Naive thymus-derived CD8-positive, alpha-beta T cell (primary cell): ENCODE measurements at regions not wholly inside any gene's neighbourhood (a gene's known extent, or its start where the extent isn't known, plus 50 kb on each side); places are given as distances from the start of the nearest gene placed in this dataset.
"Not testable (repeated sequence)": the region's sequence is repeated elsewhere in the genome, so short reads cannot be mapped to it uniquely, and the experiment has no call there.

Experiments used
- ATAC-seq, 2 donors: fragments of 150-1000 bp; cut with Tn5 transposase in 1 of 2; sonication (Bioruptor Pico), chemical (Tn5 transposase) in 1 of 2; 1 replicate in 1 of 2; 2 replicates in 1 of 2; pipeline ENCODE4 v1.10.0; 2021; ENCODE audit warnings: mild to moderate bottlenecking in 2 of 2, moderate library complexity in 2 of 2
- POLR2A ChIA-PET: fragments of 350-600 bp; sonication (Branson Sonifier 250); formaldehyde crosslinking; loops from one replicate; lab custom pipeline; 2021; ENCODE audit warnings: antibody characterized with exemption; lab: Charles Lee
- DNase-seq, 10 donors: peaks; one replicate each; pipeline versions ENCODE4 v3.0.0 to v3.0.0-alpha.2; 2020 to 2022
- H3K27ac Mint-ChIP-seq, 10 donors: one replicate each; pipeline ENCODE4 v1.8.0; 2020 to 2022; ENCODE audit warnings: mild to moderate bottlenecking in 10 of 10, mixed read lengths in 10 of 10, moderate library complexity in 4 of 10, inconsistent platforms in 1 of 10
- H3K27me3 Mint-ChIP-seq, 5 donors: one replicate each; pipeline ENCODE4 v1.8.0; 2021 to 2022; ENCODE audit warnings: mixed read lengths in 5 of 5
- H3K36me3 Mint-ChIP-seq, 3 donors: one replicate each; pipeline ENCODE4 v1.8.0; 2020 to 2022; ENCODE audit warnings: mixed read lengths in 3 of 3, mild to moderate bottlenecking in 2 of 3, inconsistent platforms in 1 of 3
- H3K4me1 Mint-ChIP-seq, 4 donors: one replicate each; pipeline ENCODE4 v1.8.0; 2021 to 2022; ENCODE audit warnings: mixed read lengths in 4 of 4
- H3K4me3 Mint-ChIP-seq, 10 donors: one replicate each; pipeline ENCODE4 v1.8.0; 2020 to 2022; ENCODE audit warnings: mild to moderate bottlenecking in 10 of 10, mixed read lengths in 10 of 10, moderate library complexity in 6 of 10, inconsistent platforms in 1 of 10
- H3K9me3 Mint-ChIP-seq, 9 donors: one replicate each; pipeline ENCODE4 v1.8.0; 2020 to 2022; ENCODE audit warnings: mixed read lengths in 9 of 9, mild to moderate bottlenecking in 3 of 9, inconsistent platforms in 1 of 9, moderate library complexity in 1 of 9

GRCh38 chr2:16242906-16243305 lies 302.6 kb downstream of the MYCN start:
- Mint-ChIP-seq H3K9me3 (no peaks in the 10 kb centered on the region), H3K36me3 (no peaks in the 10 kb centered on the region), H3K4me3 (no peak overlapping the region), H3K27me3 (peaks cover 0 to 16% (median 5%) of the 10 kb centered on the region in 5 donors), H3K27ac (no peak overlapping the region), H3K4me1 (no peaks in the 10 kb centered on the region)
- POLR2A ChIA-PET, result no interaction called here
- DNase-seq, result no peak
- no peak for ATAC-seq

- no peak overlapping the region for H3K4me3 Mint-ChIP-seq
- no peaks in the 10 kb centered on the region for H3K9me3 Mint-ChIP-seq
- ATAC-seq (no peak), DNase-seq (no peak)
- POLR2A ChIA-PET, result no interaction called here
- H3K27ac Mint-ChIP-seq, result no peak overlapping the region
- H3K4me1 Mint-ChIP-seq, result no peaks in the 10 kb centered on the region
- peaks cover 0 to 25% (median 10%) of the 10 kb centered on the region in 5 donors for H3K27me3 Mint-ChIP-seq
- no peaks in the 10 kb centered on the region for H3K36me3 Mint-ChIP-seq
Measured at GRCh38 chr2:16241166-16242160, 301.1 kb downstream of the MYCN start.

GRCh38 chr2:16240402-16240801 lies 300.1 kb downstream of the MYCN start:
- no peaks in the 10 kb centered on the region for H3K36me3 Mint-ChIP-seq
- POLR2A ChIA-PET, result no interaction called here
- ATAC-seq, result no peak
- H3K27me3 Mint-ChIP-seq, result peaks cover 0 to 32% (median 15%) of the 10 kb centered on the region in 5 donors
- H3K4me3 Mint-ChIP-seq, result no peak overlapping the region
- H3K4me1 Mint-ChIP-seq, result no peaks in the 10 kb centered on the region
- DNase-seq, result no peak
- H3K27ac Mint-ChIP-seq, result no peak overlapping the region
- peaks cover 0 to 3% (median 0%) of the 10 kb centered on the region in 9 donors for H3K9me3 Mint-ChIP-seq

GRCh38 chr2:16239296-16239850 lies 299.0 kb downstream of the MYCN start:
- no peak overlapping the region for H3K27ac Mint-ChIP-seq
- H3K27me3 Mint-ChIP-seq, result peaks cover 0 to 37% (median 15%) of the 10 kb centered on the region in 5 donors
- peaks cover 0 to 3% (median 0%) of the 10 kb centered on the region in 9 donors for H3K9me3 Mint-ChIP-seq
- POLR2A ChIA-PET, result no interaction called here
- DNase-seq (no peak), ATAC-seq (no peak)
- no peak overlapping the region for H3K4me3 Mint-ChIP-seq
- H3K4me1 Mint-ChIP-seq, result no peaks in the 10 kb centered on the region
- H3K36me3 Mint-ChIP-seq, result no peaks in the 10 kb centered on the region

- no peak overlapping the region for H3K27ac Mint-ChIP-seq
- no peak overlapping the region for H3K4me3 Mint-ChIP-seq
- DNase-seq, result no peak
- no peaks in the 10 kb centered on the region for H3K4me1 Mint-ChIP-seq
- no peak for ATAC-seq
- no peaks in the 10 kb centered on the region for H3K36me3 Mint-ChIP-seq
- H3K27me3 Mint-ChIP-seq, result peaks cover 0 to 37% (median 15%) of the 10 kb centered on the region in 5 donors
- H3K9me3 Mint-ChIP-seq, result peaks cover 0 to 3% (median 0%) of the 10 kb centered on the region in 9 donors
- POLR2A ChIA-PET, result no interaction called here
Measured at GRCh38 chr2:16238786-16239185, 298.4 kb downstream of the MYCN start.

- Mint-ChIP-seq H3K27me3 (peaks cover 0 to 37% (median 17%) of the 10 kb centered on the region in 5 donors), H3K27ac (no peak overlapping the region), H3K4me3 (no peak overlapping the region), H3K9me3 (peaks cover 0 to 3% (median 0%) of the 10 kb centered on the region in 9 donors), H3K36me3 (no peaks in the 10 kb centered on the region), H3K4me1 (no peaks in the 10 kb centered on the region)
- DNase-seq (no peak), ATAC-seq (no peak)
- POLR2A ChIA-PET, result no interaction called here
Measured at GRCh38 chr2:16238001-16238761, 297.8 kb downstream of the MYCN start.

GRCh38 chr2:16235747-16236146 lies 295.4 kb downstream of the MYCN start:
- H3K27ac Mint-ChIP-seq, result peak overlapping the region in 1 of 10 donors; percentile 6

GRCh38 chr2:16235291-16235690 lies 294.9 kb downstream of the MYCN start:
- H3K4me3 Mint-ChIP-seq, DNase-seq, POLR2A ChIA-PET, H3K9me3 Mint-ChIP-seq, H3K36me3 Mint-ChIP-seq, H3K4me1 Mint-ChIP-seq, ATAC-seq: not testable (repeated sequence)
- Mint-ChIP-seq H3K27me3 (peaks cover 0 to 35% (median 17%) of the 10 kb centered on the region in 5 donors), H3K27ac (peak overlapping the region in 1 of 10 donors; percentile 6)

More at GRCh38 chr2:16235747-16236146, 295.4 kb downstream of the MYCN start:
- DNase-seq, result no peak
- no peaks in the 10 kb centered on the region for H3K36me3 Mint-ChIP-seq
- peaks cover 0 to 37% (median 17%) of the 10 kb centered on the region in 5 donors for H3K27me3 Mint-ChIP-seq
- no peaks in the 10 kb centered on the region for H3K4me1 Mint-ChIP-seq
- no peak for ATAC-seq
- H3K4me3 Mint-ChIP-seq, result no peak overlapping the region
- POLR2A ChIA-PET, result no interaction called here
- peaks cover 0 to 3% (median 0%) of the 10 kb centered on the region in 9 donors for H3K9me3 Mint-ChIP-seq

GRCh38 chr2:16228951-16229350 lies 288.6 kb downstream of the MYCN start:
- Mint-ChIP-seq H3K9me3 (no peaks in the 10 kb centered on the region), H3K27me3 (peaks cover 0 to 8% (median 1%) of the 10 kb centered on the region in 5 donors), H3K27ac (no peak overlapping the region), H3K36me3 (no peaks in the 10 kb centered on the region), H3K4me3 (no peak overlapping the region), H3K4me1 (no peaks in the 10 kb centered on the region)
- ATAC-seq, result no peak
- no peak for DNase-seq
- POLR2A ChIA-PET, result no interaction called here

- ATAC-seq, result no peak
- H3K27me3 Mint-ChIP-seq, result peaks cover 0 to 8% (median 1%) of the 10 kb centered on the region in 5 donors
- H3K4me3 Mint-ChIP-seq, result no peak overlapping the region
- no peaks in the 10 kb centered on the region for H3K36me3 Mint-ChIP-seq
- DNase-seq, result no peak
- no peaks in the 10 kb centered on the region for H3K4me1 Mint-ChIP-seq
- POLR2A ChIA-PET, result no interaction called here
- no peak overlapping the region for H3K27ac Mint-ChIP-seq
- no peaks in the 10 kb centered on the region for H3K9me3 Mint-ChIP-seq
Measured at GRCh38 chr2:16228471-16228870, 288.1 kb downstream of the MYCN start.

- POLR2A ChIA-PET, result no interaction called here
- Mint-ChIP-seq H3K36me3 (no peaks in the 10 kb centered on the region), H3K9me3 (no peaks in the 10 kb centered on the region)
Measured at GRCh38 chr2:16227811-16228462, 287.6 kb downstream of the MYCN start.

GRCh38 chr2:16226943-16227664 lies 286.8 kb downstream of the MYCN start:
- POLR2A ChIA-PET, result no interaction called here
- Mint-ChIP-seq H3K36me3 (no peaks in the 10 kb centered on the region), H3K4me3 (no peak overlapping the region), H3K27ac (no peak overlapping the region), H3K27me3 (peaks cover 0 to 11% (median 4%) of the 10 kb centered on the region in 5 donors), H3K4me1 (no peaks in the 10 kb centered on the region), H3K9me3 (no peaks in the 10 kb centered on the region)
- no peak for DNase-seq
- no peak for ATAC-seq

More at GRCh38 chr2:16227811-16228462, 287.6 kb downstream of the MYCN start:
- Mint-ChIP-seq H3K4me3 (no peak overlapping the region), H3K4me1 (no peaks in the 10 kb centered on the region), H3K27me3 (peaks cover 0 to 8% (median 0%) of the 10 kb centered on the region in 5 donors), H3K27ac (no peak overlapping the region)
- ATAC-seq (no peak), DNase-seq (no peak)
